Hematopoietic multipotent progenitor cell treated with erythropoietin and hydrocortisone succinate and interleukin-3 and kit ligand, for 6 days (in vitro differentiated cells): ENCODE measurements at regions not wholly inside any gene's neighbourhood (a gene's known extent, or its start where the extent isn't known, plus 50 kb on each side); places are given as distances from the start of the nearest gene placed in this dataset.

Experiments
- DNase-seq: peaks from one replicate; pipeline ENCODE4 v3.0.0-alpha.2; 2015

DNA sequence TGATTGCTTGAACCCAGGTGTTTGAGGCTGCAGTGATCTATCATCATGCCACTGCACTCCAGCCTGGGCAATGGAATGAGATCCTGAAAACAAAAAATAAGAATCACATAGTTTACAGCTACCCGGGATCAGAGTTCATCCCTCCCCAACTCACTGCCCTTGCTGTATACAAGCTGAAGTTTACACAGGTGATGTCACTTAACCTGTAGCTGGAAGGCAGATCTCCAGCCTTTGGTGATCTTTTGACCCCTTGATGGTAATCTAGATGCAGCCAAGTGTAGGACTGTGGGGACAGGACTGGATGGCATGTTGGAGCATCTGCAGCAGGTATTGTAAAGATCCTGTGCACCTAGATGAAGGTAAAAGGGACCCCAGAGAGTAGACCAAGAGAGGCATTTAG is 66.7 kb upstream of the SLC14A2 start:
- no peak for DNase-seq

DNA sequence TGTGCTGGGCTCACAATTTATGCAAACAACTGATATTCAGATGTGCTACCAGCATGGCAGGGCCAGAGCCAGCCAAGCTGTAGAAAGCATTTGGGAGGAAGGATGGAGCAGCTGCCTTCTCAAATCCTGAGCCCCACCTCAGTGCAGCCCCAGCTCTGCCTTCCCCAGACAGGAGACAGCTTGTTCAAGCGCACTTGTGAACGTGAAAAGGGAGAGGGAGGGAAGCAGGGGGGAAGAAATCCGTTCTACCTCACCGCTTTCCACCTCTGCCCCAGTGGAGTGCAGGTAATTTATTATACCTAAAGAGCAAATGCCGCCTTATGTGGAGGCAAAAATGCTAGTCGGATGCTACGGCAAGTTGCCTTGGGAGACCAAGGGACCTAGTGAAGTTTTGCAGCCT is 66.0 kb upstream of the SLC14A2 start:
- DNase-seq: no peak

DNA sequence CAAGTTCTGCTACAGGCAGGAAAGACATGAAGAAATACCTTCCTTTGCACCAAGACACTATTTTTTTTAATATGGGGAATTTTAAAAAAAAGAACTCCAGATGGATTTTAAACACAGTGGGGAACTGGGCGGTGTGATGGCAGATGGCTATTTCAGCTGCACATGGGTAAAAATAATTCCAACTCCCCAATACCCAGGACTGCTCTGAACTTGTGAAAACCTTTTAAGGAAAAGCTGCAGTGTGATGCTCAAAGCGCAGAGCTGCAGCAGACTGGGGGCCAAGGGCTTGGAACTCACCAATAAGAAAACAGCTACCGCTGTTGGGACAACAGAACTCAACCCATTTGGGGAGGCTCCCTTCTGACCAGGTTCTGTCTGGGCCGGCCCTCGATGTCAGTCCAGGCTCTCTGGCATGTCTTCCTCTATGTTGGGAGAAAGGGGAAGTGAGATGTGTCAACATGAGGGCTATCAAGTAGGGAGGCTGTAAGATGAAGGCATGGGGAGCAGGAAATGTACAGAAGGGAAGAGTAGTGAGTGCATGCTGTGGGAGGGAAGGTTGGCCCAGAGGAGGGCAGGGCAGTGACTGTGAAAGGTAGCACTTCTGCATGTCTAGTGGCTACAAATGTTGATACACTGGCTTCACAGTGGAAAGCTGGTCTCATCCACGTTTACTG is 64.0 kb upstream of the SLC14A2 start:
- peak; percentile 26 for DNase-seq

DNA sequence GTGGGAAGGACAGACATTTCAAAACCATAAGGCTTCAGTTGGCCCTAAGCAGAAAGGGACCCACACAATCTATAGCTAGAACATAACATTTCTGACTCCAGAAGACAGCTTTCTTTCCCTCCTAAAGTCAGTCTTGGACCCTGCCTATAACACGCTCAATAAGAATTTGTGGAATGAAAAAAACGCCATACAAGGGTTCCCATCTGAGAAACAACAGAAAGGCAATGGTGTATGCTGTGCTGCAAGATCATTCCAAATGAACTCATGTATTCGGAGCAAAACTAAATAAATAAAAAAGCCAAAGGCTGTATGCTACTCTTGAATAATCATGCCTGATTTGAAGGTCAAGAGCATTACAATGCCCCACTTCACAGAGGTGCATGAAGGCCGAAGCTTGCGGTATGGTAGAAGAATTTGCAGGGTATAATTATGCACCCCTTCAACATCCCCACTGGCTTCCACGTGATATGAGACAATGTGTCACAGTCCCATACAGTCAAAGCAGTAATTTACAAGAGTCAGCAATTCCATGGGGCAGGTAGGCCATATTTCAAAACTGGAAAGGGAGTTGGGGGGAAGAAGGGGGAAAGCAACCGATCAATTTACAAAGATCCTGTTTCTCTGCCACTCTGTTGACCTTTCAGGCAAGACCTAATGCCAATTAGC is 61.4 kb upstream of the SLC14A2 start:
- DNase-seq: no peak

DNA sequence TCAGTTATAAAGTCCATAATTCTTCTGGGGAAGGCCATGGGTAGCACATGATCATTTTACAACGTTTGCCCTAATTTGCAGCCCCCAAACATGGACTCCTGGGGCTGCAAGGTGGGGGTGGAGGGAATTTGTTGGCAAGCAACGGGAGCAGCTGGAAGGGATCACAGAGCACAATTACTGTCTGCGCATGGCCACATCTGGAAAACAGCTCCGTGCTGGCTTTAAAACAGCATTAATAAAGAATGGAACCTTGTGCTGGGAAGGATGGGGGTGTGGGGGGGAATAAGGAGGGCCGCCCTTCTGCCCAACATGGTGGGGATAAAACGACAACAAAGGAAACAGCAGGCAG is 60.9 kb upstream of the SLC14A2 start:
- DNase-seq: no peak

DNA sequence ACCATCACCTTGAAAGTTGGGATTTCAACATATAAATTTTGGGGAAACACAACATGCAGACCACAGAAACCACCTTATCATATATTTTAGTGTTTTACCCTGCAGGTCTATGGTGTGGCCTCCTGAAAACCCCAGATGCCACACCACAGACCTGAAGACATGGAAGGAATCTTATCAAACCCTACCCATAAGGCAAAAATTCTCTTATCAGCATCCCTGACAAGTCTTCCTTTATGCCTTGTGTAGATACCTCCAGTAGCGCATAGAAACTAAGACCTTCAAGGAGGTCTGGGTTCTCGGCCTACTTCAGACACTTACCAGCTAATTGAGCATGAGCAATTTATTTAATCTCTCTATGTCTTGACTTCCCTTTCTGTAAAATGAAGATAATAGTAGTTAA is 59.1 kb upstream of the SLC14A2 start:
- peak; percentile 59 for DNase-seq

DNA sequence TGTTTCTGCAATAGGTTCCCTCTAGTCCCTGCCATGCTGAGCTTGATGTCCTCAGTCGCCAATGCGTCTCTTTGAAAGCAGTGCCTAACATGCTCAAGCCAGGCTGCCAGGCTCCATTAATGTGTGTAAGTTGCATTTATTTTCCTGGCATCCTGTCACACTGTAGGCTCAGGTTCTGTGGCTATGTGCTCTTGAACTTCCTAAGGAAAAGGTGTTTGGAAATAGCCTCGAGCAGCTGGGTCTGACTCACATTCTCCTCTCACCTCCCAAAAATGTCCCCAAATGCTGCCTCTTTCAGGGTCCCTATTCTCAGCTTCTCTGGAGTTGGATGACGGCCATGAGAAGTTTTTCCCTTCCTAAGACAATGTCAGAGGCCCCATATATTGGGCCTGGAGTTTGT is 58.0 kb upstream of the SLC14A2 start:
- no peak for DNase-seq

DNA sequence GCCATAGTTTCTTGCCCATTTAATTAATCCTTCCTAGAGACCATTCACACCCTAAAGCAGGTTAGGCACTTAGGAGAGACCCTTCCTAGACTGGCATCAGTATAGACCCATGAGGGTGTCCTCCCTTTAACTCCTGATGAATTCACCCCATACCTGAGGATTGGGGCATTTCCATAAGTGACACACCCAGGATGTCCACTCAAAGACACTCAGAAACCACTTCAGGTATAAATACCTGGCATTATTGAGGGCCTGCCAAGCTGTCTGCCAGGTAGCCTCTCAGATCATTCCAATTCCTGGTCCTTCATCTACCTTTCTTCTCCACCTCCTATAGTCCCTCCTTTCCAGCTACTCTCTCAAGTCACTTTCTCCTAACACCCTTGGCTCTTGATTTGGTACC is 57.5 kb upstream of the SLC14A2 start:
- no peak for DNase-seq

DNA sequence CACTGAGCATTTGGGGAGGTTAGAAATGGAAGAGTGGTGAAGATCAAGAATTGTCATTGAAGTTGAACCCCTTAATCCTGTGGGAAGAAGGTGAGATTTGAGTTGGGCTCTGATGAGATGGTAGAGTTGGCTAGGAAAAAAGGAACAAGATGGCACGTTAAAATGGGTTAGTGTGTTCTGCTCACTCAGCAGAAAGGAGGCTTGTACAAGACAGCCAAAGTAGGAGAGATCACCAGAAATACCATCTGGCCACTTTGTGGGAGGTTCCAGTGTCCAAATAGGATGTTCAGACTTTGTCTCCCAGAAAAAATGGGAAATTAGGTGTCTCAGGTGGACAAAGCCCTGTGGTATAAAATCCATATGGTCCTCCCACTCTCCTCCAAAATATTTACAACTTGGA is 56.0 kb upstream of the SLC14A2 start:
- DNase-seq: no peak

DNA sequence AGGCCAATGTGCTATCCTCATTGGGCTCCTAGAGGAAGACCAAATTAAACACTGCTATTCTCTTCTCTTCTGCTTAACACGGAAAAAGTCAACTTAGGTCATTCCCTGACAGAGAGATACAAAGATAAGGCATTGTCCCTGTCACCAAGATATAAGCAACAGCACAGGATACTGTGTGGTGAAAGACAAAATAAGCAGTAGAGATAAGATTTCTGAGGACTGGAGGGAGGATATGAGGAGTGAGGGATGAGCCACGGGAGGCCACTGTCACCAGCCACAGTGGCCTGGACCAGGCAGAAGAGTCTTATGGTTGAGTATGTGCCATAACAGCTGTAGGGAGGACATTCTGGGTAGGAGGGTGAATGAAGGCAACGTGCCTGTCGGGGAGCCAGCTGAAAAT is 54.4 kb upstream of the SLC14A2 start:
- DNase-seq: no peak

DNA sequence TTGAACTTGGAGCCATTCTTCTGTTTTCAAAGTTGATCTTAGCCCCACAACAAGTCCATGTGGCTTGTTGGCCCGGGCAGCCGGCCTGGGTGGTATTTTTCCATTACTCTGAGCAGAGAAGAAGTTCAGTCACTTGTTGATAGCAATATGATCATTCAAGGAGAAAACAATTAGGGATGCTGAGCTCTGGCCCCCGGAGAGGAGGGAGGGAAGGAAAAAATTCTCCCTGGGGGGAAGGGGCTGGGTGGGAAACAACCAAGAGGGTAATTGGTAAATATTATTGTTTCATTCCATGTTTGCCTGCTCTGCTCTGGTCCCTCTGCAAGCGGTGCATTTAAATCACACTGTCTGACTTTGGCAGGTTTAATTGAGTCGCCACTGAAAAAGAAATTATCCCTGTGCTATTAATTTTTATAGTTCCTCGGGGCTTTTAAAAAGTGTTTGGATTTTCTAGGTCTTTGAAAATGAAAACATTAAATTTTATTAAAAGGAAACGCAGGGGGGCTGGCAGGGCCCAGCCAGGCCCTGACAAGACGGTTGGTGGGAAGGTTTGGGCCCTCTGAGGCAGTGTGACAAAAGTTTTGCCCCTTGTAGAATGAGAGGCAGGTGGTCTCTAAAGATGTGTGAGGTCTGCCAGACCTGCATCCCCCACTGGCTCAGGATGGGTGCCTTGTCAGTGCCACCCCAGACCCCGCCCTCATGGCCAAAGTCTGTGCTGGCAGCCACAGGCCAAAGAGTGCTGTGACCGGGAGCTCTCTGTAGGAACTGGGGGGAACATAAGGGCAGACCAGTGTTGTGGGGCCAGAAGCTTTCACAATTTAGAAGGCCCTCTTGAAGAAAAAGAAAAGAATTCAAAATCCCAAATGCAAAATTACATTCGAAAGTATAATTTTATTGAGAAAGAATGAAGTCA is 52.5 kb upstream of the SLC14A2 start:
- no peak for DNase-seq

DNA sequence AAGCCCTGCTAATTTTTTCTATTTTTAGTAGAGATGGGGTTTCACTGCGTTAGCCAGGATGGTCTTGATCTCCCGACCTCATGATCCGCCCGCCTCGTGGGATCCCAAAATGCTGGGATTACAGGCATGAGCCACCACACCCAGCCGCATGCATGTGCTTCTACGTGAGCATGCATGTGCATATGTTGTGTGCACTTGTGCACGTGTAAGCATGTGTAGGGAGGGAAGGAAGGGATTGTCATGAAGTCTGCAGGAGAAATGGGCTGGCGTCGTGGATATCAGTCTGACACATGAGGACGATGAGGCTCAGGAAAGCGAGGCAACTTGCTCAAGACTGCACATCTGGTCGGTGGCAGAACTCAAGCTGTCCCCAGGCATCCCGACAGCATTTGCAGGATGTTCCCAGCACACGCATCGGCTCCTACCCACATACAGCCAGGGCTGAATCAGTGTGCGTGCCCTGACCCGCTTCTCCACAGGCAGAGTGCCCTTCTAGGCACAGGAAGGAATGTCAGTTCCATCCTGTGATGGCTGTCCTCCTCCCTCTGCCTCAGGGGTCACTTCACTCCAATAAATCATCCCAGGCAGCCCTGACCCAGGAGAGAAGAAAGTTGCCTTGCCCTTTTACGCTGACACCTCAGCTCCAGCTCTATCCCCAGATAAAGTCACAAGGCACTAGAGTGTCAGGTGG is 49.9 kb upstream of the SLC14A2 start:
- no peak for DNase-seq
